K562 (cell line): ENCODE measurements at regions not wholly inside any gene's neighbourhood (a gene's known extent, or its start where the extent isn't known, plus 50 kb on each side); places are given as distances from the start of the nearest gene placed in this dataset.

ENCODE experiments used
- CTCFL ChIP-seq: IDR thresholded peaks from 2 replicates; pipeline ENCODE4 v1.6.1; 2011; ENCODE audit warnings: borderline replicate concordance, low read depth, mild to moderate bottlenecking, moderate library complexity, low read length; ENCODE audit not compliant: insufficient read depth, poor library complexity, severe bottlenecking
- EGR1 ChIP-seq: fragments of 450-650 bp; conservative IDR thresholded peaks from 2 replicates; pipeline ENCODE4 v1.6.1; 2017; ENCODE audit warnings: mild to moderate bottlenecking
- HDAC2 ChIP-seq: fragments of 450-650 bp; IDR thresholded peaks from 2 replicates; pipeline ENCODE4 v1.6.1; 2016; ENCODE audit warnings: mild to moderate bottlenecking
- HSF4 ChIP-seq: fragments of 250-450 bp; sonication (Bioruptor Pico); IDR thresholded peaks from 2 replicates; pipeline ENCODE4 v2.1.2; 2022; ENCODE audit warnings: mild to moderate bottlenecking, moderate library complexity, borderline replicate concordance
- SETDB1 ChIP-seq: IDR thresholded peaks from one replicate; pipeline ENCODE4 v1.6.1; 2012; ENCODE audit warnings: low read length, control low read depth, inconsistent platforms
- ZNF311 ChIP-seq: fragments of 250-450 bp; sonication (Bioruptor Pico); IDR thresholded peaks from 2 replicates; pipeline ENCODE4 v1.4.0; 2020; ENCODE audit warnings: mild to moderate bottlenecking, moderate library complexity
- TF ChIP-seq, protein P1 (sequence below): fragments of 200-800 bp; sonication (Bioruptor generic); IDR thresholded peaks from 2 replicates; pipeline ENCODE4 v1.6.1; 2017; ENCODE audit warnings: missing genetic modification characterization, missing compliant biosample characterization
- TF ChIP-seq, protein P2 (sequence below): fragments of 450-650 bp; formaldehyde crosslinking; IDR thresholded peaks from 2 replicates; pipeline ENCODE4 v1.4.0; 2020; ENCODE audit warnings: mild to moderate bottlenecking, mixed read lengths

DNA sequence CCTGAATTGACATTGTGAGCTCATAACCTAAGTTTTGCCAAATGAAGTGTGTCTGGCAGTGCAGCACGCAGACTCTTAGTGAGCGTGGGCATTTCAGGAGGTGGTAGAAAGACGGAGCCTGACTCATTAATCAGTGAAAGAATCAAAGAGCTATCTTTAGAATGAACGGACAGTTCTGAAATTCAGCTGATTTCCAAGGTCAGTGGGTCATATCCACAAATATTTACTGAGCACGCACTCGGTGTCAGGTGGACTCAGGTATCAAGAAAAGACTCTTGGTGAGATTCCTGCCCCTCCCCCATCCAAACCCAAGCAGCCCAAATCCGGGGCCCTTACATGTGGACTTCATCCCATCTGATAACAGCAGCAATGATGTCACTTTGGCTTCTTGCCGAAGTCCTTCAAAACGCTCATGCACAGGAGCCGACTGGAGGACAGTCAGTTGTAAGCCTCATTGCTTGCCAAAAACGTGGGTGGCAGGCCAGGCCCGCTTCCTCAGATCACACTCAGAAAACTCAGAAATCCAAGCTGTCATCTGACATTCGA is 185.8 kb downstream of the HS3ST3A1 start (continued):
- TF ChIP-seq, protein P1, sequence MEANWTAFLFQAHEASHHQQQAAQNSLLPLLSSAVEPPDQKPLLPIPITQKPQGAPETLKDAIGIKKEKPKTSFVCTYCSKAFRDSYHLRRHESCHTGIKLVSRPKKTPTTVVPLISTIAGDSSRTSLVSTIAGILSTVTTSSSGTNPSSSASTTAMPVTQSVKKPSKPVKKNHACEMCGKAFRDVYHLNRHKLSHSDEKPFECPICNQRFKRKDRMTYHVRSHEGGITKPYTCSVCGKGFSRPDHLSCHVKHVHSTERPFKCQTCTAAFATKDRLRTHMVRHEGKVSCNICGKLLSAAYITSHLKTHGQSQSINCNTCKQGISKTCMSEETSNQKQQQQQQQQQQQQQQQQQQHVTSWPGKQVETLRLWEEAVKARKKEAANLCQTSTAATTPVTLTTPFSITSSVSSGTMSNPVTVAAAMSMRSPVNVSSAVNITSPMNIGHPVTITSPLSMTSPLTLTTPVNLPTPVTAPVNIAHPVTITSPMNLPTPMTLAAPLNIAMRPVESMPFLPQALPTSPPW (CRISPR knock-in tag), result peak; percentile 36; the same call in 1 of the 2 replicates
- TF ChIP-seq, protein P2, sequence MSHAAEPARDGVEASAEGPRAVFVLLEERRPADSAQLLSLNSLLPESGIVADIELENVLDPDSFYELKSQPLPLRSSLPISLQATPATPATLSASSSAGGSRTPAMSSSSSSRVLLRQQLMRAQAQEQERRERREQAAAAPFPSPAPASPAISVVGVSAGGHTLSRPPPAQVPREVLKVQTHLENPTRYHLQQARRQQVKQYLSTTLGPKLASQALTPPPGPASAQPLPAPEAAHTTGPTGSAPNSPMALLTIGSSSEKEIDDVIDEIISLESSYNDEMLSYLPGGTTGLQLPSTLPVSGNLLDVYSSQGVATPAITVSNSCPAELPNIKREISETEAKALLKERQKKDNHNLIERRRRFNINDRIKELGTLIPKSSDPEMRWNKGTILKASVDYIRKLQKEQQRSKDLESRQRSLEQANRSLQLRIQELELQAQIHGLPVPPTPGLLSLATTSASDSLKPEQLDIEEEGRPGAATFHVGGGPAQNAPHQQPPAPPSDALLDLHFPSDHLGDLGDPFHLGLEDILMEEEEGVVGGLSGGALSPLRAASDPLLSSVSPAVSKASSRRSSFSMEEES, result no peak
- no peak for TF ChIP-seq SETDB1
- no peak for TF ChIP-seq ZNF311 (CRISPR knock-in tag)
- TF ChIP-seq HDAC2, result 0 out of 2 replicates have a peak, but pooled peaks have one; percentile 17
- TF ChIP-seq CTCFL, result no peak
- no peak for TF ChIP-seq HSF4 (CRISPR knock-in tag)
- peak; percentile 78 for TF ChIP-seq EGR1
